OCI-M1 (cell line): ENCODE measurements at regions not wholly inside any gene's neighbourhood (a gene's known extent, or its start where the extent isn't known, plus 50 kb on each side); places are given as distances from the start of the nearest gene placed in this dataset.
"Not testable (repeated sequence)": the region's sequence is repeated elsewhere in the genome, so short reads cannot be mapped to it uniquely, and the experiment has no call there.

ENCODE experiments used
- DNase-seq: peaks from one replicate; lab custom pipeline; 2025; lab: John Stamatoyannopoulos, UW

DNA sequence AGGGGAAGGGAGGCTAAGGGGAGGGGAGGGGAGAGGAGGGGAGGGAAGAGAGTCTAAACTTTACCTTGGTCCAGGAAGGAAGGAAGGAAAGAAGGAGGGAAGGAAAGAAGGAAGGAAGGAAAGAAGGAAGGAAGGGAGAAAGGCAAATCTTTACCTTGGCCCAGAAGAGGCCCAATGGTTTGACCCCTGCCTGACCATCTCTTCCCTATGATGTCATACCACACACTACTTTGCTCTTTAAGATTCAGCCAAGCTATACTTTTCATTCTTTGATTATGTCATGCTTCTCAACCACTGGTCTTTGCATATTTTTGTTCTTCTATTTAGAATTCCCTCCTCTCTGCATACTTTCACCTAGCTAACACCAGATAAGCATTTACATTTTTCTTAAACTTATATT lies 1077.5 kb downstream of the PCDH9 start:
- no peak for DNase-seq

DNA sequence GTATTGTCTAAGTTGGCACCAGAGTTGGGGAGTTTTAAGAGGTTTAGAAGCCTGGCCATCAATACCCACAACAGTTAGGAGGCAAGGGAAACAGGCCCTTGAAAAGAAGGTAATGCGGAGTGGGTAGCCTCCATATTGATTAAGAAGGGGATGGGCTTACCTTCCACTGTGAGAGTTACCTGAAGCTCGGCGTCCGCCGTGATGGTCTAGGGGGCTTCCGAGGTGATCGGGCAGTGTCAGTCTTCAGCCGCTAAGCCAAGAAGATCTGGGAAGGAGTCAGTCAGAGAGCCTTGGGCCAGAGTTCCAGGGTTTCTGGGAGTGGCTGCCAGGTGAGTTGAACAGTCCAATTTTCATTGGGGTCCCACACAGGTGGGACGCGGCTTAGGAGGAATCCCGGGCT lies 1085.8 kb downstream of the PCDH9 start:
- not testable (repeated sequence) for DNase-seq

DNA sequence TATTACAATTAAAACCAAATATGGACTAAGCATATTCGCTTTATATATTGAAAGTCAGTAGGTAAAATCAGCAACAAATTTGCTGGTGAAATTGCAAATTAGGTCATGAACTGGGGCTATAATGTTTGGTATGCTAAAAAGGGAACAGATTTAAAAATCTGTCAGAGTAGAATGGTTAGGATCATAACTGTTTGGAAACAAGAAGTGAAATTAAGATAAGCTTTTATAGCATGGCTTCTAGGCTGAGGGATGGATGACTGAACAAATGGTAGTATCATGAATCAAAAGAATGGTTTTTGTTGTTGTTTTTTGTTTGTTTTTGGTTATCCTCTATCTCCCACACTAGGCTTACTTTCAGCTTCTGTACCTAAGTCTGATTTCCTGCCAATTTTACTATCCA lies 1090.4 kb downstream of the PCDH9 start:
- peak; percentile 28 for DNase-seq

DNA sequence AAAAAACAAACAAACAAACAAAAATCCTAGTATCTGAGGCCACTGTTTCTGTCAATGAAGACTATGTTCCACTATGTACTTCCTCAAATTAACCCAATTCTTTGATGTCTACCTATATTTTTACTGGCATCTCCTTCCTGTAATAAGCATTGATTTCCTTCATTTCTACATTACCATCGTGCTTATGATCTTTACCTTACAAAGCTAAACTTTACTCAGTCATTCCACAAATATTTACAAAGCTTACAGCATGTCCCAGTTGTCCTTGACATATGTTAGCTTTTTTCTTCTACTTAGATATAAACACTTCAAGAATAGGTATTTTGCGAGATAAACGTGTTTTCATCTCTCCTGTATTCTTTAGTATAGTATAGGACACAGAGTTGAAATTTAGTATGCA lies 1090.9 kb downstream of the PCDH9 start:
- DNase-seq: no peak

DNA sequence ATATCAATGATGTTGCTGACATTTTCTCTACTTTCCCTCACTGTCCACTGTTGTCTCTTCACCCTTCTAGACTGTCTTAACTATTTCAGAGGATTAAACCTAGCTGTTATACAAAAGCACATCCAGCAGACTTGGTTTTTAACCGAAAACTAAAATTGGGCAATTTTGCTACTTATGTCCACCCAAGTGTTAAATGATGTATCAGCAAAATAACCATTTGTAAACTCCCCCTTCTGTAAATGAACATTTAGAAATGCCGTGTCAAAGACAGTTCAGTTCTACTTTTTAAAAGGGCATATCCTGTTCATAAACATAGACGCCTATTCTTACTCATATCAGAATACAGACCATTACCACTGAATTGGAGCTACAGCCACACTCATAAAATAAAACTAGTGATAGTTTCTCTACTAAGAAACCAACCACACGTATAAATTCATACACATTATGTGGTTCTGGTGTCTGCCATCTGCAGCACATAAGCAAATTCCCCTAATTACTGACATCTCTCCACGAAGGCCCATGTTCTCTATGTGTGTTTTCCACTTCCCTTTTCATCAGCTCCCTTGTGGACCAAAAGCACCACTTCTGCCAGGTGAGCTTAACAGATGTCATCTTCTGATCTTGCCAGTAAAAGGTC lies 1091.8 kb downstream of the PCDH9 start:
- peak; percentile 55 for DNase-seq

DNA sequence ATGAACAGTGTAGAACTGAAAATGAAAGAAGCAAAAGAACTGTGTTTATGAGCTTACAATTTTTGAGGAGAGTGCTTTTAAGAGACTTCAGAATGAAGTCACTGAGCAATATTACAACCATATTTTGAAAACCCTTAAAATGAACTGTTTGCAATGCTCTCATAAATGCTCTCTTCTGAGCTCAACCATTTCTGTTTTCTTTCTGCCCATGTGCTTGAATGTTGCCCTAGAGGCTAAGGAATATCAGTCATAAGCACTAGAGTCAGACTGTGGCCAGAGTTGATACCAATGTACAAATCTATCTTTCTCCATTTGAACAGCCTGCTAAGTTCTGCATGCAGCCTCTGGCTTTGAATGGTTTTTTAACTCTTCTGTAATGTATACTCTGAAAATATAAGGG lies 1092.8 kb downstream of the PCDH9 start:
- DNase-seq: peak; percentile 51

DNA sequence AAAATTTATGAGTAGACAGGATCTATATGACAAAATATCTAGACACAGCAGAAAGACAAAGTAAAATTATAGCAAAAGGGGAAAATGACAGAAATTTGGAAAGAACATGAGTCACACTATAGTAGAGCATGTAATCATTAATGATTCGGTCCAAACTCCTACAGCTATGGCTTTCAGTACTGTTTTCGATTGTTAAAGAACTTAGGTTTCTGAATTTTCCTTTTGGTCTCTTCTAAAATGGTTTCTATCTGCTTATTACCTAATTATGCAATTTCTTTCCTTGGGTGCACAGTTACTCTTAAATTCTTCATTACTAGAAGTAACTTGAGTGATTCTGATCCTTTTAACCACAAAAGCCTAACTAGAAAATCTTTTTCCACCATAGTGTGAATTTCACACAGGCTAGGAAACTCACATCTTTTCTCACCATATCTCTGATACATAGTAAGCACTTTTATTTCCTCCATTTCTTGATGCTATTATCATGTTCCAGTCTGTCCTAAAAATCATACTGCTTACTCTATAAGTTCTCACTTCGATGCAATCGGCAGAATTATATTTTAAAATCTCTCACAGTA lies 1101.4 kb downstream of the PCDH9 start:
- no peak for DNase-seq

DNA sequence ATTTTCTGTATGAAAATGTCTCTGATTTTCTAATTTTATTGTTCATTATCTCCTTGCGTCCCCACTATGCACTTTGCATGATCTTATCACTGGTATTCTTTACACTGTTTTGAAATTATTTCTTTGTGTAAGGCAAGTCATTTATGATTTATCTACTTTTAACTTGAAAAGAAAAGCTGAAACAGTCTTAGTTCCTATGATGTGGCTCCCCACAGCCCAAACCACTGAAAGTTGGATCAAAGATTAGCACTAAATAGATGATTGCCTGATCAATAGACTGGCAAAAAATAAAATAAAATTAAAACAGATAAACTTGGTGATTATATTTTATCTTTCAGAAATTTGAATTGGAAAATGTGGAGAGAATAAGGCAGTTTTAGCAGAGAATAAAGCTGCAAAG lies 1101.9 kb downstream of the PCDH9 start:
- DNase-seq: no peak

DNA sequence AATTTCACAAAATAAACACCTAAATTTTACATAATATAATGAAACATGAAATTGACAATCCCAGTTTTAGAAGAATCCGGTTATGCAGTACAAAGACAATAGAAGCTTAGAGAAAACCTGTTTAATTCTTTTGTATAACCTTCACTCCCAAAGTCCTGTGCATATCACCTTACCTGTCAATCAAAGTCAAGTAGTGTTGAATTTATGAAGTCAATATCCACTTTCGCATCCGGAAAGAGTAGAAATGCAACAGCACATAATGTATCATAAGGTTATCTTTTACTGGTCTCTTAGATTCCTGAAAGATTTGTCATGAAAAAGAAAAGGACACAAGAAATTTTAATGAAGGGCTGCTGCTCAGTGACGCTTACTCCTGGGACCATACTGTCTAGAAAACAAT lies 1112.6 kb downstream of the PCDH9 start:
- no peak for DNase-seq

DNA sequence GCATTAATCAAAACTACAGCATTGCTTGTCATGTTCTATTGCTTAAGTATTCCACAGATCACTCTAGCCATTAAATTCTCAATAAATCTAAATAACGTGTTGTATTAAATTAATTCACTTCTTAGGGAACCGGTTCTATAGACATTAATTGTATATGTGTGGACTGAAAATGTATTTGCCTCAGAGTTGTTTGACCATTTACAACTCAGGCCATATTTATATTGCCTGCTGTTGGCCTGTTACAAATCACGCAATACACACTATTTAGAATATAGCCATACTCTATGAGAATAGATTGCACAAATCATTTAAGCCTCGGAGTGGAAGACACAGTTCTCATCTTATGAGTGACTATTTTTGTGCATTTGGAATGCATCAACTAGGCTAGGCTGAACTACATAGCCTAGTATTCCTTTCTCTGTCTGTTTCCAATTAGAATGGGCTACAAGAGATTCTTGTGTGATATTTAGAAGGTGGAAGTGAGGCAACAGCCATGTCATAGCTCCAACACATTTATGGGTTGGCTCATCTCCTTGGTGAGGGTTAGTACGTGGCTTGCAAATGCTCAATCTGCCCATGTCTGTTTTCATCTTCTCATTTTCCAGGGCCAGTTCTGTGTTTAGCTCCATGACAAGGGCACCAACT lies 1116.1 kb downstream of the PCDH9 start:
- DNase-seq: no peak

DNA sequence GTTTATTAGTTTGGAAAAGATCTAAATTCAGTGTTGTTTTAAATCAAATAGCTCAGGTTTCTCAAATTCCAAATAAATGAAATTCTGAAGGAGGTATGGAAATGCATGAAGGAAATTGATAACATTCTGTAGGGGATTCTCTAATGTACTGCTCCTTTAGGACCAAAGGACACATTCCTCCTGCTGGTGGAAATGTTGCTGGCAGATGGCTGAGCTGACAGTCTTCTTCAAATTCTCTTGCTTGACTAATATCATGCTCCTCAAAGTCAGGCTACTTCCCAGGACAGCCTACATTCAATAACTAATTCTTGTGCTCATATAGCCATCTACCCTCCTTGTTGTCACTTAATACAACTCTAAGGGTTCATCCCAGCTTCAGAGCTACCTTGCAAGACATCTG lies 1118.5 kb downstream of the PCDH9 start:
- DNase-seq: no peak

DNA sequence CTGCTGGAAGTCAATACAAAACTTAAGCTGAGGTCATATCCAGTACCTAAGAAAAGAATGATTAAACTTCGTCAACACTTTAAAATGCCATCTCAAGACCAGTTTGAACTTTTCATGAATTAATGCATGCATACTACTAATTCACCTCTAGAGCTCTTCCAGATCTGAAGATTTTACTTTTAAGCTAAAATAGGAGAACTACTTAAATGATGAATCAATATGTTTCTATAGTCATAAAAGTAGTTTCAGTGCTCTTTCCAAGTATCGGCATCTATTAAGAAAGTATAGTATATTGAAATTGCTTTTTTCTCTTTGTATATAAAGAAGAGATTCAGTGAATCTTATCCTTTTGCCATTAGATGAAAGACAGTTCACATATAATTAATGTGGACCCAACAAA lies 1123.9 kb downstream of the PCDH9 start:
- DNase-seq: no peak

DNA sequence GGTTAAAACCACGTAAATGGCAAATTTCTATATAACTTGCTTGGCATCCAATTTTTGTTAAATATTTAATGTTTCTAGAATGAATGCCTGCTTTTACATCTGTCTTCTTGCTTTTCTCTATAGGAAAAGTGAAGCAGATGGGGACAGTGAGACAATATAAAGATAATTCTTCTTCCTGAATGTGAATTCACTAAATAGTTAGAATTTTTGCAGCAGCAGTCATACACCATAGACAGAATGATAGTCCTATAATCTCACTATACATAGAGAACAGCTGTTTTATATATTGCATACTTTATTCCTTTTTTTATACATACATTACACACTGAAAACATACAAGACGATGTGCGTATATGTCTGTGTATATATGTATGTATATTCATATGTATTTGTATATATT lies 1127.3 kb downstream of the PCDH9 start:
- no peak for DNase-seq

DNA sequence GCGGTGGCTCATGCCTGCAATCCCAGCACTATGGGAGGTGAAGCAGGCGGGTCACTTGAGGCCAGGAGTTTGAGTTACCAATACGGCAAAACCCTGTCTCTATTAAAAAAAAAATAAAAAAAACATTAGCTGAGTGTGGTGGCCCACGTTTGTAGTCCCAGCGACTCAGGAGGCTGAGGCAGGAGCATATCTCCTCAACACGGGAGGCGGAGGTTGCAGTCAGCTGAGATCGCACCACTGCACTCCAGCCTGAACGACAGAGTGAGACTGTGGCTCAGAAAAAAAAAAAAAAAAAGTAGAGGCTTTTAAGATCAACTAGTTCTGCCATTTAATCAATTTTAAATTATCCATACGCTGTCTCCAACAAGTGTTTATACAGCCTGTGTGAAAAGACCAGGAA lies 1130.3 kb downstream of the PCDH9 start:
- no peak for DNase-seq

DNA sequence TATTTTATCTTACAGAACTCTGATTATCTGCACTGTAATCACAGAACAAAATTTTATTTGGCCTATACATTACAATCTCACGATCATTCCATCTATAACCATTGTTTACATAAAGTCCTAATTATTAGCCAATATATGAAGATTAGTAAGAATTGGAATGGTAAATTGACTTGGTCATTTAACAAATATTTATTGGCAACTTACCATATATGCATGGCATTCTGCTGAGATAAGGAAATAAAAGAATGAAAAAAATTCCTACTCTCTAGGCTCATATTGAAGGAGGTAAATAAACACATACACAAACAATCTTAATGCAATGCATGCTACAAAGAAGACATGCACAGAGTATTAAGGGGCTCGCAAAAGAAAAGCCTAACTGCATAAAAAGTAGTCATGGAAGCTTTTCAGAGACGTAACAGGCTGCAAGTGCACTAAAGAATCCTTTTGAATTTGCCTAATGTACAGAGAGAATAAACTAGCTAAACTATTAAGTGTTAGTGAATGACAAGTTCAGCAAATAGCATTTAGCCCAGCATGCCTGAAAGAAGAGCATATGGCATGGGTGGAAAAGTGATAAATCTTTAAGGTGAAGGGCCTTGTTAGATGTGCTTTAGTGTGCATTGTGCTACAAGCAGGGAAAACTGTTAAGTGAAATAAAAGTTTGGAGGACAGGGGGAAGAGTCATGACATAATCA lies 1131.1 kb downstream of the PCDH9 start:
- DNase-seq: no peak

DNA sequence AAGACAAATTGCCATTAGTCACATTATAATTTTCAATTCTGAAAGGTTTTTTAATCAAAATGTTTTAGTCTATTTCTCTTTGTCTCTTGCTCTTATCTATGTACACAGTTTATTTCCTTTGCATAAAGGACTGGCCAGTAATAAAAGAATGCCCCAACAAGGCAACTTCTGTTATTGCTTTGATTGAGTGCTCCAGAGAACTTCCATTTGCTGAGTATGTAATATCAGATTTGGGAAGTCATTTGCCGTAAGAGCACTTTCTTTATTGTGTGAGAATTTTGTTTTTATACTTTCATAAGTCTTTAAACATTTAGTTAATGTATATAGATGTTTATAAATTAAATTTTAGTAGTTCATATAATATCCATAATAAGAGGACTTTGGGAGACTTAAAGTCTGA lies 1140.4 kb downstream of the PCDH9 start:
- DNase-seq: no peak

DNA sequence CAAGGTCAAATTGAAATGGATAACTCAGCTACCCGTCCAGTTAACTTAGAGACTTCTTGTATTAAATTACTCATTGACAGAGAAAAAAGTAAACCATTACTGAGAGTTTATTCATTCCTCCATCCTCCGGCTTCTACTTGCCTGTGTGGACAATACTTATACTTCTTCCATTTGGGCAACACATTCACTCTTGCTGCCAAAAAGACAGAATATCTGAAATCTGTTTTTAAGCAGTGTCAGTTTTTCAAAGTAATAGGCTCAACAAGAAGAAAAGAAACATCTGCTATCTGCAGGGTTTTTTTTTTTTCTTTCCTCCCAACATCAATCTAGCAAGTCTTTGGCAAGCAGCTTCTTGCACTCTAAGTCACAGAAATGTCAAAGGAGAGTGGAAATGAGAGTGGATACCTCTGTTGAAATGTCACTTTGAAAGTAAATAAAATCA lies 1142.8 kb downstream of the PCDH9 start:
- DNase-seq: no peak

DNA sequence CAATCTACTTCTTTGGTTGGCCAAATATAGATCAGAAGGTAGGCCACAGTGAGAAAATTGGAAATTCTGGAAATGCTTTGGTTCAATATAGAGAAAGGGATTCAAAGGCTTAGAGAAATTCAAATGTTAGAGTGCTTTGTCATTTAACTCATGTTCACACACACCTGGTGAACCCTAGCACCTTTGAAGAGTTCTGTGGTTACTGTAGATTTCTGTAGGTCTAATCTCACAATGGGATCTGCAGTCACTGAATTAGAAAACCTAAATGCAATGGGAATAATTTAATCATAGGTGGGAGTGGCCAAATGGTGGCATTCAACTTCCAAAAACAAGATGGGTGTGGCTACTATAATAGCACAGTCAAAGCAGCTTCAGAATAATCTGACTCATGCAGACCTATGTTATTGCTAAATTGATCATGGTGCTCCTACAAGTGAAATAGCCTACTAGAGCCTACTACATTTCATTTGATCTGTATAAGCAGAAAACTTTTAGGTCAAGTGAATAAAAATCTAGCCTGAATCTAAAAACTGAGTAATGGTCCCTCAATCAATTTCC lies 1152.9 kb downstream of the PCDH9 start:
- peak; percentile 83 for DNase-seq

DNA sequence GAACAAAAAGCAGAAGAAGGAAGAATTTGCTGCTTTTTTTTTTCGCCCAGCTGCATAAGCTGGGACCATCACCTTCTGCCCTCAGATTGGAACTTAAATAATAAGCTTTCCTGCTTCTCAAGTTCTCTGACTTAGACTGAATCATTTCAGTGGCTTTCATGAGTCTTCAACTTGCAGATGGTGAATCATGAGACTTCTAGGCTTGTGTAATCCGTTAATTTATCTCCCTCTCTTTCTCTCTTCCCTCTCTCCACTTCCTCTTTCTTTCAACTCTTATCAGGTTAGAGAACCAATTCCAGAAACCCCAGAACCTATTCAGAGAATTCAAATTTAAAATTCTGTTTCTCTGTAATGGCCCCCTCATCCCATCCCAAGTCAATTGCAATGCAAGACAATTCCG lies 1153.7 kb downstream of the PCDH9 start:
- DNase-seq: peak; percentile 97

DNA sequence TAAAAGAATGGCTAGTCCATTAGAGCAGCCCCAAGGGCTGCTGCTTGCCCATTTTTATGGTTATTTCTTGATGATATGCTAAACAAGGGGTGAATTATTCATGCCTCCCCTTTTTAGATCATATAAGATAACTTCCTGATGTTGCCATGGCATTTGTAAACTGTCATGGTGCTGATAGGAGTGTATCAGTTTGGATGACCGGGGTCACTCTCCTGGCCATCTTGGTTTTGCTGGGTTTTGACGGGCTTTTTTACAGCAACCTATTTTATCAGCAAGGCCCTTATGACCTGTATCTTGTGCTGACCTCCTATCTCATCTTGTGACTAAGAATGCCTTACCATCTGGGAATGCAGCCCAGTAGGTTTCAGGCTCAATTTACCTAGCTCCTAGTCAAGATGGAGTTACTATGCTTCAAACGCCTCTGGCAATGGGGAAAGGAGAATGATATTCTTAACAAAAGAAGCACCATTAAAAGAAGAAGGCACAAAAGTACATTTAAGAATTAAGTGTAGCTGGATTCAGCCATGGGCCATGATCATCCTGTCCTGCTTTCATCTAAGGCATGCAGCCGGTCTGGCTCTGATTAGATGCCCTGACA lies 1156.0 kb downstream of the PCDH9 start:
- DNase-seq: peak; percentile 60

DNA sequence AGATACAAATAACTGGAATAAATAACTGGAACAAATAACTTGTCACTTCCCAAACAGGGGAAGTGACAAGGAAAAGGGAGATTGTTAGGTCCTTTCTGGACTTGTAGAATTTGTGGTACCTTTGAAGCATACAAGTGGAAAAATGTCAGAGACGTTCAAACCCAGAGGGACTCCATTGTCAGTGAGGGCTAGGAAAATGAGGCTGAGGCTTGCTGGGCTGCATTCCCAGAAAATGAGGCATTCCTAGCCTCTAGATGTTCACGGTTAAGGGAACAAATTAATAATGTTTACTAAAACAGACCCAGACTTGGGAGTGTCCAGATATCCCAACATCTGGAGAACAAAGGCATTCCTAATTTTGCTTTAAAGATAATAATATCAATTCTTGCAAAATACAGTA lies 1158.0 kb downstream of the PCDH9 start:
- DNase-seq: not testable (repeated sequence)

DNA sequence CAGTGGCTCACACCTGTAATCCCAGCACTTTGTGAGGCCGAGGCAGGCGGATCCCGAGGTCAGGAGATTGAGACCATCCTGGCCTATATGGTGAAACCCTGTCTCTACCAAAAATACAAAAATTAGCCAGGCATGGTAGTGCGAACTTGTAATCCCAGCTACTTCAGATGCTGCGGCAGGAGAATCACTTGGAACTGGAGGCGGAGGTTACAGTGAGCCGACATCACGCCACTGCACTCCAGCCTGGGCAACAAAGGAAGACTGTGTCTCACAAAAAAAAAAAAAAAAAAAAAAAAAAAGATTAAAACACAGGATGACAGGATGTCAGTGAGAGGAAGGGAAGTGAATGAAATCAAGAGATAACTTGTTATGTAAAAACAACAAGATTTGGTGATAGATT lies 1158.5 kb downstream of the PCDH9 start:
- DNase-seq: peak; percentile 51
